WTC11 (cell line): ENCODE measurements at regions not wholly inside any gene's neighbourhood (a gene's known extent, or its start where the extent isn't known, plus 50 kb on each side); places are given as distances from the start of the nearest gene placed in this dataset.

ENCODE experiments used
- ATAC-seq: fragments of 200-7000 bp; cut with Tn5 transposase; 2 replicates; pipeline ENCODE4 v1.10.0; 2021; ENCODE audit warnings: mild to moderate bottlenecking, moderate library complexity
- CTCF ChIA-PET: fragments of 300-600 bp; sonication (Branson Sonifier 250); formaldehyde crosslinking; loops from one replicate; lab custom pipeline; 2021; ENCODE audit warnings: antibody characterized with exemption; lab: Charles Lee
- POLR2A ChIA-PET: fragments of 350-600 bp; sonication (Branson Sonifier 250); formaldehyde crosslinking; loops from one replicate; lab custom pipeline; 2021; ENCODE audit warnings: antibody characterized with exemption; lab: Charles Lee
- DNase-seq: peaks from one replicate; pipeline ENCODE4 v3.0.0; 2021; ENCODE audit warnings: low spot score
- H3K27ac Mint-ChIP-seq: 2 replicates; pipeline ENCODE4 v1.8.0; 2021; ENCODE audit warnings: mixed read lengths
- H3K27me3 Mint-ChIP-seq: 2 replicates; pipeline ENCODE4 v1.8.0; 2021; ENCODE audit warnings: low read depth, mild to moderate bottlenecking, moderate library complexity, mixed read lengths
- H3K36me3 Mint-ChIP-seq: 2 replicates; pipeline ENCODE4 v1.8.0; 2021; ENCODE audit warnings: mixed read lengths
- H3K4me1 Mint-ChIP-seq: 2 replicates; pipeline ENCODE4 v1.8.0; 2022; ENCODE audit warnings: mixed read lengths
- H3K4me3 Mint-ChIP-seq: 2 replicates; pipeline ENCODE4 v1.8.0; 2021; ENCODE audit warnings: mild to moderate bottlenecking, moderate library complexity, mixed read lengths
- H3K9me3 Mint-ChIP-seq: 2 replicates; pipeline ENCODE4 v1.8.0; 2021; ENCODE audit warnings: mixed read lengths
- IRF2 ChIP-seq: sonication (generic); formaldehyde crosslinking; IDR thresholded peaks from 2 replicates; pipeline ENCODE4 v1.8.0; 2022; ENCODE audit warnings: low read depth, missing genetic modification reagents, borderline replicate concordance
- OVOL2 ChIP-seq: fragments of 250-450 bp; sonication (Bioruptor Pico); IDR thresholded peaks from 2 replicates; pipeline ENCODE4 v1.9.0; 2021; ENCODE audit warnings: mild to moderate bottlenecking, borderline replicate concordance
- RELA ChIP-seq: sonication (generic); formaldehyde crosslinking; IDR thresholded peaks from 2 replicates; pipeline ENCODE4 v1.8.1; 2022; ENCODE audit warnings: missing genetic modification reagents, mild to moderate bottlenecking, borderline replicate concordance
- TP53 ChIP-seq: sonication (generic); formaldehyde crosslinking; IDR thresholded peaks from 2 replicates; pipeline ENCODE4 v1.8.1; 2023; ENCODE audit warnings: mild to moderate bottlenecking, missing genetic modification reagents
- ZNF121 ChIP-seq: sonication (generic); formaldehyde crosslinking; IDR thresholded peaks from 2 replicates; pipeline ENCODE4 v1.8.0; 2023; ENCODE audit warnings: missing genetic modification reagents
- ZNF671 ChIP-seq: fragments of 250-450 bp; sonication (Bioruptor Pico); IDR thresholded peaks from 2 replicates; pipeline ENCODE4 v1.8.0; 2021; ENCODE audit warnings: mild to moderate bottlenecking
- TF ChIP-seq, protein P1 (sequence below): sonication (generic); formaldehyde crosslinking; IDR thresholded peaks from 2 replicates; pipeline ENCODE4 v1.8.1; 2023; ENCODE audit warnings: mild to moderate bottlenecking, missing genetic modification reagents, borderline replicate concordance
- TF ChIP-seq, protein P2 (sequence below): fragments of 250-450 bp; sonication (Bioruptor Pico); IDR thresholded peaks from 2 replicates; pipeline ENCODE4 v1.9.0; 2021; ENCODE audit warnings: mild to moderate bottlenecking
- TF ChIP-seq, protein P3 (sequence below): sonication (generic); formaldehyde crosslinking; IDR thresholded peaks from 2 replicates; pipeline ENCODE4 v1.8.0; 2022; ENCODE audit warnings: mild to moderate bottlenecking, missing genetic modification reagents
- TF ChIP-seq, protein P4 (sequence below): fragments of 250-450 bp; sonication (Bioruptor Pico); IDR thresholded peaks from 2 replicates; pipeline ENCODE4 v1.9.0; 2021; ENCODE audit warnings: moderate library complexity, mild to moderate bottlenecking, inconsistent platforms, borderline replicate concordance
- TF ChIP-seq, protein P5 (sequence below): fragments of 200-600 bp; IDR thresholded peaks from 2 replicates; pipeline ENCODE4 v1.8.0; 2022; ENCODE audit warnings: antibody characterized with exemption
- TF ChIP-seq, protein P6 (sequence below): sonication (generic); formaldehyde crosslinking; IDR thresholded peaks from 2 replicates; pipeline ENCODE4 v1.8.0; 2023; ENCODE audit warnings: mild to moderate bottlenecking, missing genetic modification reagents

DNA sequence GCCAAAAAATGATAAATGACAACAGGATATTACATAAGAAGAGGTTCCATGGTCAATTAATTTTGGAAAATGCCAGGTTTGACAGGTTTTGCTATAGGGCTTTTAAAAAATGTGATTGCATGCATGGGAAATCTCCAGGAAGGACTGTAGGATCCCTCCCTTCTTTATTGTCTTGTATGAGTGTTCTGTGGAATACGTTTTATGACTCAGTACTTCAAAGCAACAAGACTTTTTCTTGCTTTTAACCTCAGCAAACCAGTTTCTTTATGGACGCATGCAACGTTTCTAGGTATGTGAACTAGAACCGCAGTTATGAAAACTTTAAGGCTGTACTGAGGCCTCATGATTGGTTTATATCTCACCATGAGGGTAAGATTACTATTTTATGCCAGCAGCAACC, 76.6 kb upstream of the NTRK2 start:
- ATAC-seq (no peak), DNase-seq (no peak)
- Mint-ChIP-seq H3K4me1 (peaks cover 4% of the 10 kb centered on the region; the same call in 1 of the 2 replicates), H3K36me3 (no peaks in the 10 kb centered on the region), H3K27ac (no peak overlapping the region), H3K27me3 (peaks cover 5% of the 10 kb centered on the region; the same call in 1 of the 2 replicates), H3K9me3 (peaks cover 3% of the 10 kb centered on the region; the same call in 1 of the 2 replicates)
- ChIA-PET POLR2A (no interaction called here), CTCF (no interaction called here)
- TF ChIP-seq OVOL2 (CRISPR knock-in tag): no peak
- TF ChIP-seq, protein P1, sequence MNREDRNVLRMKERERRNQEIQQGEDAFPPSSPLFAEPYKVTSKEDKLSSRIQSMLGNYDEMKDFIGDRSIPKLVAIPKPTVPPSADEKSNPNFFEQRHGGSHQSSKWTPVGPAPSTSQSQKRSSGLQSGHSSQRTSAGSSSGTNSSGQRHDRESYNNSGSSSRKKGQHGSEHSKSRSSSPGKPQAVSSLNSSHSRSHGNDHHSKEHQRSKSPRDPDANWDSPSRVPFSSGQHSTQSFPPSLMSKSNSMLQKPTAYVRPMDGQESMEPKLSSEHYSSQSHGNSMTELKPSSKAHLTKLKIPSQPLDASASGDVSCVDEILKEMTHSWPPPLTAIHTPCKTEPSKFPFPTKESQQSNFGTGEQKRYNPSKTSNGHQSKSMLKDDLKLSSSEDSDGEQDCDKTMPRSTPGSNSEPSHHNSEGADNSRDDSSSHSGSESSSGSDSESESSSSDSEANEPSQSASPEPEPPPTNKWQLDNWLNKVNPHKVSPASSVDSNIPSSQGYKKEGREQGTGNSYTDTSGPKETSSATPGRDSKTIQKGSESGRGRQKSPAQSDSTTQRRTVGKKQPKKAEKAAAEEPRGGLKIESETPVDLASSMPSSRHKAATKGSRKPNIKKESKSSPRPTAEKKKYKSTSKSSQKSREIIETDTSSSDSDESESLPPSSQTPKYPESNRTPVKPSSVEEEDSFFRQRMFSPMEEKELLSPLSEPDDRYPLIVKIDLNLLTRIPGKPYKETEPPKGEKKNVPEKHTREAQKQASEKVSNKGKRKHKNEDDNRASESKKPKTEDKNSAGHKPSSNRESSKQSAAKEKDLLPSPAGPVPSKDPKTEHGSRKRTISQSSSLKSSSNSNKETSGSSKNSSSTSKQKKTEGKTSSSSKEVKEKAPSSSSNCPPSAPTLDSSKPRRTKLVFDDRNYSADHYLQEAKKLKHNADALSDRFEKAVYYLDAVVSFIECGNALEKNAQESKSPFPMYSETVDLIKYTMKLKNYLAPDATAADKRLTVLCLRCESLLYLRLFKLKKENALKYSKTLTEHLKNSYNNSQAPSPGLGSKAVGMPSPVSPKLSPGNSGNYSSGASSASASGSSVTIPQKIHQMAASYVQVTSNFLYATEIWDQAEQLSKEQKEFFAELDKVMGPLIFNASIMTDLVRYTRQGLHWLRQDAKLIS (CRISPR knock-in tag): no peak
- TF ChIP-seq, protein P2, sequence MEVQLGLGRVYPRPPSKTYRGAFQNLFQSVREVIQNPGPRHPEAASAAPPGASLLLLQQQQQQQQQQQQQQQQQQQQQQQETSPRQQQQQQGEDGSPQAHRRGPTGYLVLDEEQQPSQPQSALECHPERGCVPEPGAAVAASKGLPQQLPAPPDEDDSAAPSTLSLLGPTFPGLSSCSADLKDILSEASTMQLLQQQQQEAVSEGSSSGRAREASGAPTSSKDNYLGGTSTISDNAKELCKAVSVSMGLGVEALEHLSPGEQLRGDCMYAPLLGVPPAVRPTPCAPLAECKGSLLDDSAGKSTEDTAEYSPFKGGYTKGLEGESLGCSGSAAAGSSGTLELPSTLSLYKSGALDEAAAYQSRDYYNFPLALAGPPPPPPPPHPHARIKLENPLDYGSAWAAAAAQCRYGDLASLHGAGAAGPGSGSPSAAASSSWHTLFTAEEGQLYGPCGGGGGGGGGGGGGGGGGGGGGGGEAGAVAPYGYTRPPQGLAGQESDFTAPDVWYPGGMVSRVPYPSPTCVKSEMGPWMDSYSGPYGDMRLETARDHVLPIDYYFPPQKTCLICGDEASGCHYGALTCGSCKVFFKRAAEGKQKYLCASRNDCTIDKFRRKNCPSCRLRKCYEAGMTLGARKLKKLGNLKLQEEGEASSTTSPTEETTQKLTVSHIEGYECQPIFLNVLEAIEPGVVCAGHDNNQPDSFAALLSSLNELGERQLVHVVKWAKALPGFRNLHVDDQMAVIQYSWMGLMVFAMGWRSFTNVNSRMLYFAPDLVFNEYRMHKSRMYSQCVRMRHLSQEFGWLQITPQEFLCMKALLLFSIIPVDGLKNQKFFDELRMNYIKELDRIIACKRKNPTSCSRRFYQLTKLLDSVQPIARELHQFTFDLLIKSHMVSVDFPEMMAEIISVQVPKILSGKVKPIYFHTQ (CRISPR knock-in tag): no peak
- TF ChIP-seq, protein P3, sequence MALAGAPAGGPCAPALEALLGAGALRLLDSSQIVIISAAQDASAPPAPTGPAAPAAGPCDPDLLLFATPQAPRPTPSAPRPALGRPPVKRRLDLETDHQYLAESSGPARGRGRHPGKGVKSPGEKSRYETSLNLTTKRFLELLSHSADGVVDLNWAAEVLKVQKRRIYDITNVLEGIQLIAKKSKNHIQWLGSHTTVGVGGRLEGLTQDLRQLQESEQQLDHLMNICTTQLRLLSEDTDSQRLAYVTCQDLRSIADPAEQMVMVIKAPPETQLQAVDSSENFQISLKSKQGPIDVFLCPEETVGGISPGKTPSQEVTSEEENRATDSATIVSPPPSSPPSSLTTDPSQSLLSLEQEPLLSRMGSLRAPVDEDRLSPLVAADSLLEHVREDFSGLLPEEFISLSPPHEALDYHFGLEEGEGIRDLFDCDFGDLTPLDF (CRISPR knock-in tag): no peak
- TF ChIP-seq, protein P4, sequence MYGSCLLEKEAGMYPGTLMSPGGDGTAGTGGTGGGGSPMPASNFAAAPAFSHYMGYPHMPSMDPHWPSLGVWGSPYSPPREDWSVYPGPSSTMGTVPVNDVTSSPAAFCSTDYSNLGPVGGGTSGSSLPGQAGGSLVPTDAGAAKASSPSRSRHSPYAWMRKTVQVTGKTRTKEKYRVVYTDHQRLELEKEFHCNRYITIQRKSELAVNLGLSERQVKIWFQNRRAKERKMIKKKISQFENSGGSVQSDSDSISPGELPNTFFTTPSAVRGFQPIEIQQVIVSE (CRISPR knock-in tag): no peak
- no peak for TF ChIP-seq IRF2 (CRISPR knock-in tag)
- TF ChIP-seq ZNF671 (CRISPR knock-in tag): no peak
- TF ChIP-seq RELA (CRISPR knock-in tag): no peak
- no peak for TF ChIP-seq TP53 (CRISPR knock-in tag)
- TF ChIP-seq, protein P5, sequence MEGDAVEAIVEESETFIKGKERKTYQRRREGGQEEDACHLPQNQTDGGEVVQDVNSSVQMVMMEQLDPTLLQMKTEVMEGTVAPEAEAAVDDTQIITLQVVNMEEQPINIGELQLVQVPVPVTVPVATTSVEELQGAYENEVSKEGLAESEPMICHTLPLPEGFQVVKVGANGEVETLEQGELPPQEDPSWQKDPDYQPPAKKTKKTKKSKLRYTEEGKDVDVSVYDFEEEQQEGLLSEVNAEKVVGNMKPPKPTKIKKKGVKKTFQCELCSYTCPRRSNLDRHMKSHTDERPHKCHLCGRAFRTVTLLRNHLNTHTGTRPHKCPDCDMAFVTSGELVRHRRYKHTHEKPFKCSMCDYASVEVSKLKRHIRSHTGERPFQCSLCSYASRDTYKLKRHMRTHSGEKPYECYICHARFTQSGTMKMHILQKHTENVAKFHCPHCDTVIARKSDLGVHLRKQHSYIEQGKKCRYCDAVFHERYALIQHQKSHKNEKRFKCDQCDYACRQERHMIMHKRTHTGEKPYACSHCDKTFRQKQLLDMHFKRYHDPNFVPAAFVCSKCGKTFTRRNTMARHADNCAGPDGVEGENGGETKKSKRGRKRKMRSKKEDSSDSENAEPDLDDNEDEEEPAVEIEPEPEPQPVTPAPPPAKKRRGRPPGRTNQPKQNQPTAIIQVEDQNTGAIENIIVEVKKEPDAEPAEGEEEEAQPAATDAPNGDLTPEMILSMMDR: no peak
- TF ChIP-seq, protein P6, sequence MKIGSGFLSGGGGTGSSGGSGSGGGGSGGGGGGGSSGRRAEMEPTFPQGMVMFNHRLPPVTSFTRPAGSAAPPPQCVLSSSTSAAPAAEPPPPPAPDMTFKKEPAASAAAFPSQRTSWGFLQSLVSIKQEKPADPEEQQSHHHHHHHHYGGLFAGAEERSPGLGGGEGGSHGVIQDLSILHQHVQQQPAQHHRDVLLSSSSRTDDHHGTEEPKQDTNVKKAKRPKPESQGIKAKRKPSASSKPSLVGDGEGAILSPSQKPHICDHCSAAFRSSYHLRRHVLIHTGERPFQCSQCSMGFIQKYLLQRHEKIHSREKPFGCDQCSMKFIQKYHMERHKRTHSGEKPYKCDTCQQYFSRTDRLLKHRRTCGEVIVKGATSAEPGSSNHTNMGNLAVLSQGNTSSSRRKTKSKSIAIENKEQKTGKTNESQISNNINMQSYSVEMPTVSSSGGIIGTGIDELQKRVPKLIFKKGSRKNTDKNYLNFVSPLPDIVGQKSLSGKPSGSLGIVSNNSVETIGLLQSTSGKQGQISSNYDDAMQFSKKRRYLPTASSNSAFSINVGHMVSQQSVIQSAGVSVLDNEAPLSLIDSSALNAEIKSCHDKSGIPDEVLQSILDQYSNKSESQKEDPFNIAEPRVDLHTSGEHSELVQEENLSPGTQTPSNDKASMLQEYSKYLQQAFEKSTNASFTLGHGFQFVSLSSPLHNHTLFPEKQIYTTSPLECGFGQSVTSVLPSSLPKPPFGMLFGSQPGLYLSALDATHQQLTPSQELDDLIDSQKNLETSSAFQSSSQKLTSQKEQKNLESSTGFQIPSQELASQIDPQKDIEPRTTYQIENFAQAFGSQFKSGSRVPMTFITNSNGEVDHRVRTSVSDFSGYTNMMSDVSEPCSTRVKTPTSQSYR (CRISPR knock-in tag): no peak
- no peak for TF ChIP-seq ZNF121 (CRISPR knock-in tag)
- TF ChIP-seq, all 79 proteins: peak for 0
- H3K4me3 Mint-ChIP-seq: no peak overlapping the region
